ENCODE measurements at regions not wholly inside any gene's neighbourhood (a gene's known extent, or its start where the extent isn't known, plus 50 kb on each side); places are given as distances from the start of the nearest gene placed in this dataset.

DNA sequence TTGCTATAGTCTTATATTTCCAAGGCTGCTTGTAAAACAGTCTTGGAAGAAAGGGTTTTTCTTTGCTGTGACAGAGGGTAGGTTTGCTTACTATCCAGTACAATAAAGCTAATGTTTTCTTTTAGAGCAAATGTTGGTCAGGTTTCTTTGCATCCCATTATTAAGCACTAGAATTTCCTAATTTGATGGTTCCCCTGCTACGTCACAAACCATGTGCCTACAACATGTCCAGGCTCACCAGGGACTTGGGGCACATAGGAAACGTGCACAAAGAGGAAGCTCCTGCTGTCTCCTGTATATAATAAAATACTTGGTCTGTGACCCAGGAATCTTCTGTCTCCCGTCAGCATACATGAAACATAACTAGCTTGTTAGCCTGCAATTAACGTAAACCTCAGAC, 486.3 kb upstream of the LRFN5 start:
- TF ChIP-seq SREBF2 (IDR thresholded peaks at IDR 0.05), result no peak
- TF ChIP-seq, protein P1, sequence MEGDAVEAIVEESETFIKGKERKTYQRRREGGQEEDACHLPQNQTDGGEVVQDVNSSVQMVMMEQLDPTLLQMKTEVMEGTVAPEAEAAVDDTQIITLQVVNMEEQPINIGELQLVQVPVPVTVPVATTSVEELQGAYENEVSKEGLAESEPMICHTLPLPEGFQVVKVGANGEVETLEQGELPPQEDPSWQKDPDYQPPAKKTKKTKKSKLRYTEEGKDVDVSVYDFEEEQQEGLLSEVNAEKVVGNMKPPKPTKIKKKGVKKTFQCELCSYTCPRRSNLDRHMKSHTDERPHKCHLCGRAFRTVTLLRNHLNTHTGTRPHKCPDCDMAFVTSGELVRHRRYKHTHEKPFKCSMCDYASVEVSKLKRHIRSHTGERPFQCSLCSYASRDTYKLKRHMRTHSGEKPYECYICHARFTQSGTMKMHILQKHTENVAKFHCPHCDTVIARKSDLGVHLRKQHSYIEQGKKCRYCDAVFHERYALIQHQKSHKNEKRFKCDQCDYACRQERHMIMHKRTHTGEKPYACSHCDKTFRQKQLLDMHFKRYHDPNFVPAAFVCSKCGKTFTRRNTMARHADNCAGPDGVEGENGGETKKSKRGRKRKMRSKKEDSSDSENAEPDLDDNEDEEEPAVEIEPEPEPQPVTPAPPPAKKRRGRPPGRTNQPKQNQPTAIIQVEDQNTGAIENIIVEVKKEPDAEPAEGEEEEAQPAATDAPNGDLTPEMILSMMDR (IDR thresholded peaks at IDR 0.05), result no peak
- TF ChIP-seq PHF8 (IDR thresholded peaks at IDR 0.05; ENCODE audit: borderline replicate concordance, low read depth), result no peak
- TF ChIP-seq POLR2A (IDR thresholded peaks at IDR 0.05; ENCODE audit: low read length), result no peak
- no peak for TF ChIP-seq FOSB (CRISPR knock-in tag; IDR thresholded peaks at IDR 0.05)

All from A549 (cell line).